ENCODE measurements at regions not wholly inside any gene's neighbourhood (a gene's known extent, or its start where the extent isn't known, plus 50 kb on each side); places are given as distances from the start of the nearest gene placed in this dataset.

DNA sequence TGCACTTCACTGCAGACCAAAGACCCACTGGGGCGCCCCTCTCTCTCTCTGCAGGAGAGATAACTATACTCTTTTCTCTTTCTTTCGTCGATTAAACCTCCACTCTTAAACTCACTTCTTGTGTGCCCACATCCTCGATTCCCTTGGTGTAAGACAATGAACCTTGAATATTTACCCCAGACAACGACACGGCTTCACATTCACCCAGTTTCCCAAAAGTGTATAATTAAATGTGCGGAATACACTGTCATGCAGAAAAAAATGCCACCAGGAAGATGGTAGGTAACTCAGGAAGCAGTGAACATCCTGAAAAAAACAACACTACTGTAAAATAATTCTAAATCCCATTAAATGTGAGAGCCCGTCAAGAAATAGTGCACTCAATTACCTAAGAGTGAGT lies 882.2 kb downstream of the TYW1 start:
- no peak for DNase-seq
- TF ChIP-seq, protein P1, sequence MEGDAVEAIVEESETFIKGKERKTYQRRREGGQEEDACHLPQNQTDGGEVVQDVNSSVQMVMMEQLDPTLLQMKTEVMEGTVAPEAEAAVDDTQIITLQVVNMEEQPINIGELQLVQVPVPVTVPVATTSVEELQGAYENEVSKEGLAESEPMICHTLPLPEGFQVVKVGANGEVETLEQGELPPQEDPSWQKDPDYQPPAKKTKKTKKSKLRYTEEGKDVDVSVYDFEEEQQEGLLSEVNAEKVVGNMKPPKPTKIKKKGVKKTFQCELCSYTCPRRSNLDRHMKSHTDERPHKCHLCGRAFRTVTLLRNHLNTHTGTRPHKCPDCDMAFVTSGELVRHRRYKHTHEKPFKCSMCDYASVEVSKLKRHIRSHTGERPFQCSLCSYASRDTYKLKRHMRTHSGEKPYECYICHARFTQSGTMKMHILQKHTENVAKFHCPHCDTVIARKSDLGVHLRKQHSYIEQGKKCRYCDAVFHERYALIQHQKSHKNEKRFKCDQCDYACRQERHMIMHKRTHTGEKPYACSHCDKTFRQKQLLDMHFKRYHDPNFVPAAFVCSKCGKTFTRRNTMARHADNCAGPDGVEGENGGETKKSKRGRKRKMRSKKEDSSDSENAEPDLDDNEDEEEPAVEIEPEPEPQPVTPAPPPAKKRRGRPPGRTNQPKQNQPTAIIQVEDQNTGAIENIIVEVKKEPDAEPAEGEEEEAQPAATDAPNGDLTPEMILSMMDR (IDR thresholded peaks at IDR 0.05; ENCODE audit: partially characterized antibody, unreplicated experiment): no peak
- no peak overlapping the region for H3K4me3 Mint-ChIP-seq (ENCODE audit: unreplicated experiment)
- no peaks in the 10 kb centered on the region for H3K4me1 Mint-ChIP-seq (ENCODE audit: low read depth, unreplicated experiment)
- H3K9me3 Mint-ChIP-seq (ENCODE audit: unreplicated experiment): no peaks in the 10 kb centered on the region
- peaks cover 1% of the 10 kb centered on the region for H3K27me3 Mint-ChIP-seq (ENCODE audit: unreplicated experiment)
- H3K36me3 Mint-ChIP-seq (ENCODE audit: unreplicated experiment): no peaks in the 10 kb centered on the region
- H3K27ac Mint-ChIP-seq (ENCODE audit: unreplicated experiment): no peak overlapping the region

DNA sequence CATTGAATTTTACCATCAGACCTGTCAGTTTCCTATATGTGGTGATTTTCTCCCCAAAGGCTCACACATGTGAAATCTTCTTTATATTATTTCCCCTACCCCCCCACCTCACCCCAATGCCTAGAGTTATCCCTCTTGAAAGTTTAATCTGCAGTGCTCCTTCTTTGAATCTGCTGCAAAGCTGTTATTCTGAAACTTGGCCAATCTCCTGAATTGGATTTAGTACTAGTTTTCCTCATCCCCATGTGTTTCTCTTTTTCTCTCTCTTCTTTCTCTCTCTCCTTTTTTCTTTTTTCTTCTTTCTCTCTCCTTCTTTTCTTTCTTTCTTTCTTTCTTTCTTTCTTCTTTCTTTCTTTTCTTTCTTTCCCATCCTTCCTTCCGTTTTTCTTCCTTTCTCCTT lies 886.2 kb downstream of the TYW1 start:
- no peak overlapping the region for H3K4me3 Mint-ChIP-seq (ENCODE audit: unreplicated experiment)
- H3K4me1 Mint-ChIP-seq (ENCODE audit: low read depth, unreplicated experiment): no peaks in the 10 kb centered on the region
- peaks cover 3% of the 10 kb centered on the region for H3K9me3 Mint-ChIP-seq (ENCODE audit: unreplicated experiment)
- no peaks in the 10 kb centered on the region for H3K27me3 Mint-ChIP-seq (ENCODE audit: unreplicated experiment)
- peaks cover 8% of the 10 kb centered on the region for H3K36me3 Mint-ChIP-seq (ENCODE audit: unreplicated experiment)
- H3K27ac Mint-ChIP-seq (ENCODE audit: unreplicated experiment): no peak overlapping the region
- TF ChIP-seq, protein P1 (IDR thresholded peaks at IDR 0.05; ENCODE audit: partially characterized antibody, unreplicated experiment): no peak
- DNase-seq: no peak

DNA sequence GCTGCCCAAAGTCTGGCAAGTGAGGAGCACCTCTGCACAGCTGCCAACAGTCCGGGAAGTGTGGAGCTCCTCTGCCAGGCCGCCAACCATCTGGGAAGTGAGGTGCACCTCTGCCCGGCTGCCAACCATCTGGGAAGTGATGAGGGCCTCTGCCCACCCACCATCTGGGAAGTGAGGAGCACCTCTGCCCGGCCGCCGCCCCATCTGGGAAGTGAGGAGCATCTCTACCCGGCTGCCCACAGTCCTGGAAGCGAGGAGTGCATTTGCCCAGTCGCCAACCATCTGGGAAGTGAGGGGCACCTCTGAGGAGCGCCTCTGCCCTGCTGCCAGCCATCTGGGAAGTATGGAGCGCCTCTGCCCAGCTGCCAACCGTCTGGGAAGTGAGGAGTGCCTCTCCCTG lies 893.7 kb downstream of the TYW1 start:
- Mint-ChIP-seq H3K36me3 (ENCODE audit: unreplicated experiment) (peaks cover 10% of the 10 kb centered on the region), H3K9me3 (ENCODE audit: unreplicated experiment) (peaks cover 9% of the 10 kb centered on the region), H3K4me3 (ENCODE audit: unreplicated experiment) (no peak overlapping the region), H3K4me1 (ENCODE audit: low read depth, unreplicated experiment) (no peaks in the 10 kb centered on the region), H3K27ac (ENCODE audit: unreplicated experiment) (no peak overlapping the region), H3K27me3 (ENCODE audit: unreplicated experiment) (peaks cover 2% of the 10 kb centered on the region)
- TF ChIP-seq, protein P1 (IDR thresholded peaks at IDR 0.05; ENCODE audit: partially characterized antibody, unreplicated experiment): no peak
- DNase-seq: no peak

DNA sequence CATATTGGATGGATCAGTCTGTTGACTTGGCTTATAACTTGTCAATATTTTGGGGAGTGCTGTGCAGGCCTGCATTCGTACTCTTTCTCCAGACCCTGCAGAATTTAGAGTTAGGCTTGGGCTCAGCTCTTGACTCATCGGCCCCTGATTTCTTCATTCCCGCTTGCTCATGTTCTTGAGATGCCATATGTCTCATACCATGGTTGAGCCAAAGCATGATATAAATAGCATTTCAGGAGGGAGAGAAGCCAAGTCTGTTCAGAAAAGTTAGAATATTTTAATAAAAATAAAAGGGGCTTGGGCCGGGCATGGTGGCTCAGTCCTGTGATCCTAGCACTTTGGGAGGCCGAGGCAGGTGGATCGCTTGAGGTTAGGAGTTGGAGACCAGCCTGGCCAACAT lies 898.1 kb downstream of the TYW1 start:
- H3K9me3 Mint-ChIP-seq (ENCODE audit: unreplicated experiment): peaks cover 8% of the 10 kb centered on the region
- no peak for DNase-seq
- no peak overlapping the region for H3K4me3 Mint-ChIP-seq (ENCODE audit: unreplicated experiment)
- H3K4me1 Mint-ChIP-seq (ENCODE audit: low read depth, unreplicated experiment): no peaks in the 10 kb centered on the region
- TF ChIP-seq, protein P1 (IDR thresholded peaks at IDR 0.05; ENCODE audit: partially characterized antibody, unreplicated experiment): no peak
- H3K36me3 Mint-ChIP-seq (ENCODE audit: unreplicated experiment): peaks cover 13% of the 10 kb centered on the region
- H3K27ac Mint-ChIP-seq (ENCODE audit: unreplicated experiment): no peak overlapping the region
- peaks cover 5% of the 10 kb centered on the region for H3K27me3 Mint-ChIP-seq (ENCODE audit: unreplicated experiment)

DNA sequence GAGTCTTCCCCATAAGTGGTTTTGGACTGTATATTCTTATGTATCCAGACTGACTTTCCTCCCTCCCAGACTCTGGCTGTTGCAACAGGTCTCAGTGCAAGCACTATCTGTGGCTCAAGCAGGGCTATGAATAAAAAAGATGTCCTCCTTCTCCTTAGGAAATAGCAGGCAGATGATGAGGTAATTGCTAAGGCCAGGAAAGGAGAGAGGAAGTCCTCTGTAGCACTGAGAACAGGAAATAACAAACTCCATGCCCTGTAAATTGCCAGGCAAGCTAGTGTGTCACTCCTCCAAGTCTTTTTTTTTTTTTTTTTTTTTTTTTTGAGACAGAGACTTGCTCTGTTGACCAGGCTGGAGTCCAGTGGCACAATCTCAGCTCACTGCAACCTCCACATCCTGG lies 900.1 kb downstream of the TYW1 start:
- Mint-ChIP-seq H3K36me3 (ENCODE audit: unreplicated experiment) (peaks cover 7% of the 10 kb centered on the region), H3K4me3 (ENCODE audit: unreplicated experiment) (no peak overlapping the region), H3K27ac (ENCODE audit: unreplicated experiment) (no peak overlapping the region), H3K27me3 (ENCODE audit: unreplicated experiment) (peaks cover 5% of the 10 kb centered on the region), H3K4me1 (ENCODE audit: low read depth, unreplicated experiment) (no peaks in the 10 kb centered on the region), H3K9me3 (ENCODE audit: unreplicated experiment) (peaks cover 3% of the 10 kb centered on the region)
- TF ChIP-seq, protein P1 (IDR thresholded peaks at IDR 0.05; ENCODE audit: partially characterized antibody, unreplicated experiment): no peak
- DNase-seq: no peak
